NB4 (cell line): ENCODE measurements at regions not wholly inside any gene's neighbourhood (a gene's known extent, or its start where the extent isn't known, plus 50 kb on each side); places are given as distances from the start of the nearest gene placed in this dataset.

Experiments used
- DNase-seq: peaks from one replicate; pipeline ENCODE4 v3.0.0; 2010; ENCODE audit warnings: low read depth
- H3K4me3 ChIP-seq: one replicate; pipeline ENCODE4 v1.5.1; 2011; ENCODE audit warnings: mild to moderate bottlenecking, low read depth, low read length, moderate library complexity
- CTCF ChIP-seq: IDR thresholded peaks from one replicate; pipeline ENCODE4 v1.5.1; 2012; ENCODE audit warnings: low read depth, low read length
- MAX ChIP-seq: IDR thresholded peaks from 2 replicates; pipeline ENCODE4 v1.6.1; 2011; ENCODE audit warnings: low read depth, low read length
- MYC ChIP-seq: IDR thresholded peaks from 2 replicates; pipeline ENCODE4 v1.6.1; 2011; ENCODE audit warnings: low read depth, low read length
- POLR2A ChIP-seq: IDR thresholded peaks from 2 replicates; pipeline ENCODE4 v1.6.1; 2011; ENCODE audit warnings: mild to moderate bottlenecking; ENCODE audit not compliant: insufficient read length; ENCODE audit errors: extremely low read depth

- no peak overlapping the region for H3K4me3 ChIP-seq
- no peak for DNase-seq
- TF ChIP-seq MYC (no peak), CTCF (no peak), POLR2A (no peak), MAX (no peak)
Measured at GRCh38 chr2:226680719-226681118, 118.9 kb downstream of the IRS1 start.

- DNase-seq = no peak
- TF ChIP-seq MYC (no peak), POLR2A (no peak), MAX (no peak), CTCF (no peak)
- H3K4me3 ChIP-seq = no peak overlapping the region
Measured at GRCh38 chr2:226679389-226680065, 120.1 kb downstream of the IRS1 start.

GRCh38 chr2:226678422-226678821 lies 121.2 kb downstream of the IRS1 start:
- TF ChIP-seq MAX (no peak), POLR2A (no peak), MYC (no peak), CTCF (no peak)
- H3K4me3 ChIP-seq = no peak overlapping the region
- DNase-seq = no peak

GRCh38 chr2:226677080-226677479 lies 122.5 kb downstream of the IRS1 start:
- no peak overlapping the region for H3K4me3 ChIP-seq
- no peak for DNase-seq
- TF ChIP-seq POLR2A (no peak), MAX (no peak), CTCF (no peak), MYC (no peak)

GRCh38 chr2:226676618-226677017 lies 123.0 kb downstream of the IRS1 start:
- TF ChIP-seq POLR2A (no peak), CTCF (no peak), MAX (no peak), MYC (no peak)
- DNase-seq = no peak
- H3K4me3 ChIP-seq = no peak overlapping the region

GRCh38 chr2:226674123-226674522 lies 125.5 kb downstream of the IRS1 start:
- DNase-seq = no peak
- no peak for TF ChIP-seq CTCF
- TF ChIP-seq MYC = no peak
- TF ChIP-seq POLR2A = no peak
- TF ChIP-seq MAX = no peak
- no peak overlapping the region for H3K4me3 ChIP-seq
